ENCODE measurements at regions not wholly inside any gene's neighbourhood (a gene's known extent, or its start where the extent isn't known, plus 50 kb on each side); places are given as distances from the start of the nearest gene placed in this dataset.

DNA sequence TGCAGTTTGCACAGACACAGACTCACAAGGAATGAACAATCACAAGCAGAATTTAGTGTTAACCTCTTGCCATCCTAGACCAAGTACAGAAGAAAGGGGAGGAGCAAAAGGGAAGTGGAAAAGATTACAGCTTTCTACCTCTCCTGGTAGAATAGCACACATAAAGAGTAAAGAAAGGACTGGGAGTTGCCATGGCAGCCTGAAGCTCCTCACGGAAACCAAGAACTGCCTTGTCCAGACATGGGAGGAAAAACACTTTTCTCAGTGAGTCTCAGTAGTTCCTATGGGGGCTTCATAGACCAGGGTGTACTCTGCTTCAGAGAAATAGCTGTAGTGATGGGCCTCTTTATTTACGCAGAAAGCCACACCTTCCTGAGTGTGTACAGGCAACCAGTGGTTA, 114.7 kb upstream of the GAP43 start:
- intact Hi-C loops (cut with DNase I; ENCODE audit: low total_unique reads), result no loop called here
- ATAC-seq, result no peak
- Histone ChIP-seq H3K9me3 (no peaks in the 10 kb centered on the region), H3K27me3 (no peaks in the 10 kb centered on the region), H3K36me3 (no peaks in the 10 kb centered on the region), H3K27ac (no peak overlapping the region), H3K4me1 (peaks cover 0 to 4% of the 10 kb centered on the region in 2 donors), H3K4me3 (no peak overlapping the region)
- TF ChIP-seq, protein P1, sequence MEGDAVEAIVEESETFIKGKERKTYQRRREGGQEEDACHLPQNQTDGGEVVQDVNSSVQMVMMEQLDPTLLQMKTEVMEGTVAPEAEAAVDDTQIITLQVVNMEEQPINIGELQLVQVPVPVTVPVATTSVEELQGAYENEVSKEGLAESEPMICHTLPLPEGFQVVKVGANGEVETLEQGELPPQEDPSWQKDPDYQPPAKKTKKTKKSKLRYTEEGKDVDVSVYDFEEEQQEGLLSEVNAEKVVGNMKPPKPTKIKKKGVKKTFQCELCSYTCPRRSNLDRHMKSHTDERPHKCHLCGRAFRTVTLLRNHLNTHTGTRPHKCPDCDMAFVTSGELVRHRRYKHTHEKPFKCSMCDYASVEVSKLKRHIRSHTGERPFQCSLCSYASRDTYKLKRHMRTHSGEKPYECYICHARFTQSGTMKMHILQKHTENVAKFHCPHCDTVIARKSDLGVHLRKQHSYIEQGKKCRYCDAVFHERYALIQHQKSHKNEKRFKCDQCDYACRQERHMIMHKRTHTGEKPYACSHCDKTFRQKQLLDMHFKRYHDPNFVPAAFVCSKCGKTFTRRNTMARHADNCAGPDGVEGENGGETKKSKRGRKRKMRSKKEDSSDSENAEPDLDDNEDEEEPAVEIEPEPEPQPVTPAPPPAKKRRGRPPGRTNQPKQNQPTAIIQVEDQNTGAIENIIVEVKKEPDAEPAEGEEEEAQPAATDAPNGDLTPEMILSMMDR (IDR thresholded peaks at IDR 0.05 in 4 of 5, conservative IDR thresholded peaks at IDR 0.05 in 1 of 5), result no peak
- no peak for TF ChIP-seq POLR2A (IDR thresholded peaks at IDR 0.05)
- DNase-seq, result no peak
- in situ Hi-C loops (cut with MboI; ENCODE audit: low sequenced_read_pairs in 4 of 4), result no loop called here

DNA sequence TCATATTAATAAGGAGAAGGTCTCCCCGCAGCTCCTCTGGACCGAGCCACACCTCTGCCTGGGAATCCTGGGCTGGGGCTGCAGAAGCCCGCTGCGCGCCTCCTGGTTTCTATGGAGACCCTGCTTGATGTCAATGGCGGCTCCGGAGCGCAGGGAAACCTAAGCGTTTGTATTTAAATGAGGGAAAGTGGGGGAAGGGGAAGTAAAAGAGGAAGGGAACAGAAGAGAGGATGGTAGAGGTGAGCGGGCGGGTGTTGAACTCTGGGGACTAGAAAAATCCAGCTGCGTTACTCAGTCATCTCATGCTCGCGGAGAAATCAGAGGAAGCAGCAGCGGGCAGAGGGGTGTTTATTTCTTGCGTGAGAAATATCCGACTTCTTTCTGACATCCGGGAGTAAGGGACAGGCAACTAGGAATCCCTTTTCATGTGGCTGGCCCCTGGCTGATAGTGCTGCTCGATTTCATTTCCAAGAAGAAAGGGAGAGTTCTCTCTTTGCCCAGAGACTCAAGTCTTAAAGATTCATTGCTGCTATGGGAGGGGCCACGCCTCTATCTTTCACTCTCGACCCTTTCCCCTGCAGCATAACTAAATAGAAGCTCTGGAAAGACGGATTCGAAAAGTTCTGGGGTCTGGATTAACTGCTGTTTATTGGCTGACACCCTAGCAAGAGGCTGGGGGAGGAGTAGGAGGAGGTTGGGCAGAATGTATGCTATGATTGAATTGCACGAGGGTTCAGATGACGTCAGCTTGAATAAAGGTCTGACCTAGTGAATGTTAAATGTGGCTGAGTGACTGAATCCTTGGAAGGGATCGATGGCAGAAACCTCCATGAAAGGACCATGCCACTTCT, 110.5 kb upstream of the GAP43 start:
- TF ChIP-seq, protein P1 (IDR thresholded peaks at IDR 0.05 in 4 of 5, conservative IDR thresholded peaks at IDR 0.05 in 1 of 5), result no peak
- TF ChIP-seq POLR2A (IDR thresholded peaks at IDR 0.05), result no peak
- H3K4me1 ChIP-seq, result peaks cover 0 to 10% of the 10 kb centered on the region in 2 donors
- in situ Hi-C loops (cut with MboI; ENCODE audit: low sequenced_read_pairs in 4 of 4), result no loop called here
- no peak overlapping the region for H3K27ac ChIP-seq
- ATAC-seq, result peak; percentile 33 to 39
- no peaks in the 10 kb centered on the region for H3K27me3 ChIP-seq
- no peak for DNase-seq
- H3K36me3 ChIP-seq, result no peaks in the 10 kb centered on the region
- peak overlapping the region; percentile 50 to 63 (median 51) for H3K4me3 ChIP-seq
- H3K9me3 ChIP-seq, result no peaks in the 10 kb centered on the region
- intact Hi-C loops (cut with DNase I; ENCODE audit: low total_unique reads), result no loop called here

DNA sequence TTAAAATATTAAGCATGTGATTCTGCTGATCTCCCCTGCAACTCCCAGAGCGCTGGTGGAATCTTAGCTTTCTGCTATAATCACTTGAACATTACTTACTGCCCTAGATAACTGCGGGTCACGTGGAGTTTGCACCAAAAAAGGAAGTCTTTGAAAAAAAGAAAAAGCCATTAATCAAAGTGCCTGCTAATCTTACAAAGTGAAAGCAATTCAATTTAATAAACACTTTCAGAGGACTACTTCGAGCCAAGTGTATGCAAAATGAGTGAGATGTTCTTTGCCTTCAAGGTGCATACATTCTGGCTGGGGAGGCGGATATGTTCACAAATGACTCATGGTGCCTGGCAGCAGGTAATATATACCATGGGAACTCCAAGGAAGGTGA, 109.9 kb upstream of the GAP43 start:
- DNase-seq, result no peak
- intact Hi-C loops (cut with DNase I; ENCODE audit: low total_unique reads), result no loop called here
- Histone ChIP-seq H3K27me3 (no peaks in the 10 kb centered on the region), H3K27ac (no peak overlapping the region), H3K4me3 (peak overlapping the region; percentile 50 to 63 (median 51)), H3K4me1 (peaks cover 0 to 13% of the 10 kb centered on the region in 2 donors), H3K9me3 (no peaks in the 10 kb centered on the region), H3K36me3 (no peaks in the 10 kb centered on the region)
- ATAC-seq, result no peak
- TF ChIP-seq, protein P1 (IDR thresholded peaks at IDR 0.05 in 4 of 5, conservative IDR thresholded peaks at IDR 0.05 in 1 of 5), result no peak
- no peak for TF ChIP-seq POLR2A (IDR thresholded peaks at IDR 0.05)
- in situ Hi-C loops (cut with MboI; ENCODE audit: low sequenced_read_pairs in 4 of 4), result no loop called here

DNA sequence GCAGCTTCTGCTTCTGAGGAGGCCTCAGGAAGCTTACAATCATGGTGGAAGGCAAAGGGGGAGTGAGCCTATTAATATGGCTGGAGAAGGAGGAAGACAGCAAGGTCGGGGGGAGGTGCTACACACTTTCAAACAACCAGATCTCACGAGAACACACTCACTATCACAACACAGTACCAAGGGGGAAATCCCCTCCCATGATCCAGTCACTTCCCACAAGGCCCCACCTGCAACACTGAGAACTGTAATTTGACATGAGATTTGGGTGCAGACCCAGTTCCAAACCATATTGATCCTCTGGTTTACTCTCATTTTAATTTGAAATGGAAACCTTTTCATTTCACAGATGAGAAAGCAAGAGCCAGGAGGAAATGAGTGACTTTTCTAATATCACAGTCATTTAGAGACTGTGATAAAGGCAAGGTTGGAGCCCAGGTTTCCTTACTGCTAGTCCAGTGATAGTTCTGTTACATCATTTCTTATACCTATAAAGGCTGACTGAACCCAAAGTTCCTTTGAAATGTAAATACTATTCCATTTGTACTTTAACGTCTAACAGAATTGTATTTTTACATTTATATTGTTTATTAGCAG, 105.8 kb upstream of the GAP43 start:
- in situ Hi-C loops (cut with MboI; ENCODE audit: low sequenced_read_pairs in 4 of 4), result no loop called here
- TF ChIP-seq, protein P1 (IDR thresholded peaks at IDR 0.05 in 4 of 5, conservative IDR thresholded peaks at IDR 0.05 in 1 of 5), result no peak
- no peak for TF ChIP-seq POLR2A (IDR thresholded peaks at IDR 0.05)
- intact Hi-C loops (cut with DNase I; ENCODE audit: low total_unique reads), result no loop called here
- no peak overlapping the region for H3K27ac ChIP-seq
- no peaks in the 10 kb centered on the region for H3K9me3 ChIP-seq
- H3K4me3 ChIP-seq, result no peak overlapping the region
- no peaks in the 10 kb centered on the region for H3K36me3 ChIP-seq
- DNase-seq (no peak), ATAC-seq (no peak)
- H3K4me1 ChIP-seq, result peaks cover 0 to 16% of the 10 kb centered on the region in 2 donors
- H3K27me3 ChIP-seq, result no peaks in the 10 kb centered on the region
